Hepatocyte (in vitro differentiated cells): ENCODE measurements at regions not wholly inside any gene's neighbourhood (a gene's known extent, or its start where the extent isn't known, plus 50 kb on each side); places are given as distances from the start of the nearest gene placed in this dataset.

Experiments used
- DNase-seq: peaks from one replicate; pipeline ENCODE4 v3.0.0-alpha.2; 2016; ENCODE audit warnings: low spot score
- H2AFZ ChIP-seq: fragments of 200-600 bp; sonication (generic); 2 replicates; pipeline ENCODE4 v1.6.0; 2016; ENCODE audit warnings: antibody characterized with exemption, mild to moderate bottlenecking
- H3K27ac ChIP-seq: fragments of 200-600 bp; sonication (generic); 2 replicates; pipeline ENCODE4 v1.5.1; 2016; ENCODE audit warnings: mild to moderate bottlenecking
- H3K27me3 ChIP-seq: fragments of 200-600 bp; sonication (generic); 2 replicates; pipeline ENCODE4 v1.6.1; 2016
- H3K36me3 ChIP-seq: fragments of 200-600 bp; sonication (generic); replicated peaks from 2 replicates; pipeline ENCODE4 v1.5.1; 2016; ENCODE audit warnings: low read depth; ENCODE audit not compliant: insufficient read depth
- H3K4me1 ChIP-seq: fragments of 200-600 bp; sonication (generic); 2 replicates; pipeline ENCODE4 v1.5.1; 2016; ENCODE audit warnings: mild to moderate bottlenecking, moderate library complexity; ENCODE audit not compliant: insufficient read depth
- H3K4me2 ChIP-seq: fragments of 200-600 bp; sonication (generic); 2 replicates; pipeline ENCODE4 v1.6.0; 2016
- H3K4me3 ChIP-seq: fragments of 200-600 bp; sonication (generic); 2 replicates; pipeline ENCODE4 v1.5.1; 2016; ENCODE audit warnings: mild to moderate bottlenecking
- H3K79me2 ChIP-seq: fragments of 200-600 bp; sonication (generic); 2 replicates; pipeline ENCODE4 v1.6.0; 2017; ENCODE audit warnings: mild to moderate bottlenecking
- H3K9me2 ChIP-seq: fragments of 200-600 bp; sonication (generic); replicated peaks from 2 replicates; pipeline ENCODE4 v1.6.0; 2017; ENCODE audit warnings: mild to moderate bottlenecking; ENCODE audit not compliant: insufficient read depth
- H3K9me3 ChIP-seq: fragments of 200-600 bp; sonication (generic); 2 replicates; pipeline ENCODE4 v1.5.1; 2016; ENCODE audit warnings: low read depth, mild to moderate bottlenecking
- H4K20me1 ChIP-seq: fragments of 200-600 bp; sonication (generic); 2 replicates; pipeline ENCODE4 v1.6.0; 2016; ENCODE audit warnings: mild to moderate bottlenecking; ENCODE audit not compliant: insufficient read depth, poor library complexity, severe bottlenecking
- EZH2 ChIP-seq: fragments of 200-600 bp; sonication (generic); IDR thresholded peaks from 2 replicates; pipeline ENCODE4 v1.6.1; 2016; ENCODE audit warnings: antibody characterized with exemption, mild to moderate bottlenecking, borderline replicate concordance
- EZH2phosphoT487 ChIP-seq: fragments of 200-600 bp; sonication (generic); IDR thresholded peaks from one replicate; pipeline ENCODE4 v1.6.1; 2018; ENCODE audit warnings: antibody characterized with exemption, mild to moderate bottlenecking, low read depth, moderate library complexity; ENCODE audit not compliant: unreplicated experiment, severe bottlenecking
- whole genome bisulfite sequencing: methylation state at CpG from one replicate; pipeline ENCODE4 v1.1.6; 2016; ENCODE audit warnings: low lambda C conversion rate; ENCODE audit errors: missing lambda C conversion rate; 5-methylcytosine and 5-hydroxymethylcytosine counted together
- TF ChIP-seq, protein P1 (sequence below): fragments of 200-600 bp; sonication (generic); IDR thresholded peaks from 2 replicates; pipeline ENCODE4 v1.5.1; 2016; ENCODE audit warnings: antibody characterized with exemption, mild to moderate bottlenecking; ENCODE audit not compliant: poor library complexity

- TF ChIP-seq EZH2 (no peak), EZH2phosphoT487 (no peak)
- TF ChIP-seq, protein P1, sequence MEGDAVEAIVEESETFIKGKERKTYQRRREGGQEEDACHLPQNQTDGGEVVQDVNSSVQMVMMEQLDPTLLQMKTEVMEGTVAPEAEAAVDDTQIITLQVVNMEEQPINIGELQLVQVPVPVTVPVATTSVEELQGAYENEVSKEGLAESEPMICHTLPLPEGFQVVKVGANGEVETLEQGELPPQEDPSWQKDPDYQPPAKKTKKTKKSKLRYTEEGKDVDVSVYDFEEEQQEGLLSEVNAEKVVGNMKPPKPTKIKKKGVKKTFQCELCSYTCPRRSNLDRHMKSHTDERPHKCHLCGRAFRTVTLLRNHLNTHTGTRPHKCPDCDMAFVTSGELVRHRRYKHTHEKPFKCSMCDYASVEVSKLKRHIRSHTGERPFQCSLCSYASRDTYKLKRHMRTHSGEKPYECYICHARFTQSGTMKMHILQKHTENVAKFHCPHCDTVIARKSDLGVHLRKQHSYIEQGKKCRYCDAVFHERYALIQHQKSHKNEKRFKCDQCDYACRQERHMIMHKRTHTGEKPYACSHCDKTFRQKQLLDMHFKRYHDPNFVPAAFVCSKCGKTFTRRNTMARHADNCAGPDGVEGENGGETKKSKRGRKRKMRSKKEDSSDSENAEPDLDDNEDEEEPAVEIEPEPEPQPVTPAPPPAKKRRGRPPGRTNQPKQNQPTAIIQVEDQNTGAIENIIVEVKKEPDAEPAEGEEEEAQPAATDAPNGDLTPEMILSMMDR, result no peak
- H3K4me2 ChIP-seq, result no peak overlapping the region
- WGBS, result 47% methylated on average over 2 of the region's 2 CpGs
Observed at GRCh38 chr10:130875116-130875515, 436.4 kb downstream of the TCERG1L start.

DNA sequence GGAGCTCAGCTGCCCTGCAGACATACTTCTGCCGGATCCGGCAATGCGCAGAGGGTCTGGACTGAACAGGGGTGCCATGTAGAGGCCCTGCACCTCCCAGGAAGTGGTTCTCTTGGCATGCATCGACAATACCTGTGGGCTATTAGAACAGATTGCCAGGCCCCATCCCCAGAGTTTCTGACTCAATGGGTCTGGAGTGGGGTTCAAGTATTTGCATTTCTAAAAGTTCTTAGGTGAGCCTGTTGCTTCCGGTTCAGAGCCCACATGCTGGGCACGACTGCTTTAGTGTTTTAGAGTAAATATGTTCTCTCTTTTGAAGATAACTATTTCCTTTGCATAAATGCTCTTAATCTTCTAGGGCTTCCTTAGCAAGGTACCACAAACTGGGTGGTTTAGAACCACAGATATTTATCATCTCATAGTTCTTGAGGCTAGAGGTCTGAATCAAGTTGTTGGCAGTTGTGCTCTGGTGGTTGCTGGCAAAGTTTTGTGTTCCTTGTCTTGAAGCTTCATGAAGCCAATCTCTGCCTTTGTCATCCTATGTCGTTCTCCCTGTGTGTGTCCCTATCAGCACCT is 435.5 kb downstream of the TCERG1L start:
- Histone ChIP-seq H4K20me1 (no peaks in the 10 kb centered on the region), H3K9me2 (no peaks in the 10 kb centered on the region), H3K27ac (no peak overlapping the region), H3K27me3 (no peaks in the 10 kb centered on the region), H3K36me3 (no peaks in the 10 kb centered on the region), H3K4me1 (no peaks in the 10 kb centered on the region), H3K9me3 (no peaks in the 10 kb centered on the region), H3K4me2 (no peak overlapping the region), H3K4me3 (no peak overlapping the region), H2AFZ (no peak overlapping the region), H3K79me2 (no peaks in the 10 kb centered on the region)
- DNase-seq, result no peak
- WGBS, result 82% methylated on average over 7 of the region's 7 CpGs
- TF ChIP-seq EZH2 (no peak), EZH2phosphoT487 (no peak)
- TF ChIP-seq, protein P1, result no peak

More at GRCh38 chr10:130875116-130875515, 436.4 kb downstream of the TCERG1L start:
- Histone ChIP-seq H2AFZ (no peak overlapping the region), H3K4me1 (no peaks in the 10 kb centered on the region), H3K27ac (no peak overlapping the region), H3K27me3 (no peaks in the 10 kb centered on the region), H3K9me3 (no peaks in the 10 kb centered on the region), H3K9me2 (no peaks in the 10 kb centered on the region), H3K4me3 (no peak overlapping the region), H3K79me2 (no peaks in the 10 kb centered on the region), H4K20me1 (no peaks in the 10 kb centered on the region), H3K36me3 (no peaks in the 10 kb centered on the region)
- DNase-seq, result no peak

DNA sequence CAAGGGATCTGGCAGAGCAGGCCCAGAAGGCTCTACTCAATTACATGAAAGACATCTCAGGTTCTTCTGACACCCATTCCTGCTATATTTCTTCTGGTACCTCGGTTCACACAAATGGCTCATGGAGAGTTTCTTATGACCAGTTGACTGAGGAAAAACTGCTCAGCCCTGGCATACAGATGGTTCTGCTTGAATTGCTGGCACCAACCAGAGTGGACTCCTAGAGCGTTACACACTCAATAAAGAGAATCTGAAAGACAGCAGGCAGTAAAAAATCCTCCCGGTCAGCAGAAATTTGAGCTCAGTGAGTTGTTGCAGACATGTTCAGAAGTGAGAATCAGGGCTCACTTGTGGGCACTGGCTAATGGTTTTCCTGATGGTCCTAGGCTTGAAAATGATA is 434.4 kb downstream of the TCERG1L start:
- H4K20me1 ChIP-seq, result no peaks in the 10 kb centered on the region
- no peak overlapping the region for H3K4me2 ChIP-seq
- no peak for DNase-seq
- H3K4me1 ChIP-seq, result no peaks in the 10 kb centered on the region
- no peaks in the 10 kb centered on the region for H3K9me2 ChIP-seq
- no peaks in the 10 kb centered on the region for H3K27me3 ChIP-seq
- no peak overlapping the region for H3K4me3 ChIP-seq
- H3K79me2 ChIP-seq, result no peaks in the 10 kb centered on the region
- H3K27ac ChIP-seq, result no peak overlapping the region
- no peaks in the 10 kb centered on the region for H3K36me3 ChIP-seq
- TF ChIP-seq, protein P1, result no peak
- TF ChIP-seq EZH2, result no peak
- no peak for TF ChIP-seq EZH2phosphoT487
- no peaks in the 10 kb centered on the region for H3K9me3 ChIP-seq
- no peak overlapping the region for H2AFZ ChIP-seq
- 75% methylated on average over 3 of the region's 3 CpGs for WGBS

DNA sequence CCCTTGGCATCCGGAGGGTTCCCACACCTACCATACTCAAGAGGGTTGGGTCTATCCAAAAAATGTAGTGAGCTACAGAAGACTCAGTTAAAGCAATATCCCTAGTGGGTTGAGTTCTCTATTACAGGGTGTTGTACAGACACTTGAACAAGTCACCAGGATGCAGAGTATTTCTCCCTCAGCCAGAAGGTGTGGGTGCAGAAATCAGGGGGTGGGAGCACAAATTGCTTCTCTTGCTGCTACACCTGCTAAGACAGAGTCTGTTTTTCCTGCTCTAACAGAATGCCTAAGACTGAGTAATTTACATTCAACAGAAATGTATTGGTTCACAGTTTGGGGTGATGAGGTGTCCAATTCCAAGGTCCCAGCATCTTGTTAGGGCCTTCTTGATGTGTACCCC is 433.4 kb downstream of the TCERG1L start:
- no peaks in the 10 kb centered on the region for H3K9me3 ChIP-seq
- TF ChIP-seq, protein P1, result no peak
- TF ChIP-seq EZH2phosphoT487, result no peak
- TF ChIP-seq EZH2, result no peak

More for the DNA sequence above, 433.4 kb downstream of the TCERG1L start:
- Histone ChIP-seq H3K4me3 (no peak overlapping the region), H3K4me1 (no peaks in the 10 kb centered on the region), H3K27me3 (no peaks in the 10 kb centered on the region), H3K79me2 (no peaks in the 10 kb centered on the region), H3K36me3 (no peaks in the 10 kb centered on the region), H3K9me2 (no peaks in the 10 kb centered on the region), H2AFZ (no peak overlapping the region), H3K27ac (no peak overlapping the region), H4K20me1 (no peaks in the 10 kb centered on the region), H3K4me2 (no peak overlapping the region)
- DNase-seq, result no peak
- WGBS, result 80% methylated on average over 1 of the region's 1 CpG
